ENCODE measurements at regions not wholly inside any gene's neighbourhood (a gene's known extent, or its start where the extent isn't known, plus 50 kb on each side); places are given as distances from the start of the nearest gene placed in this dataset.

DNA sequence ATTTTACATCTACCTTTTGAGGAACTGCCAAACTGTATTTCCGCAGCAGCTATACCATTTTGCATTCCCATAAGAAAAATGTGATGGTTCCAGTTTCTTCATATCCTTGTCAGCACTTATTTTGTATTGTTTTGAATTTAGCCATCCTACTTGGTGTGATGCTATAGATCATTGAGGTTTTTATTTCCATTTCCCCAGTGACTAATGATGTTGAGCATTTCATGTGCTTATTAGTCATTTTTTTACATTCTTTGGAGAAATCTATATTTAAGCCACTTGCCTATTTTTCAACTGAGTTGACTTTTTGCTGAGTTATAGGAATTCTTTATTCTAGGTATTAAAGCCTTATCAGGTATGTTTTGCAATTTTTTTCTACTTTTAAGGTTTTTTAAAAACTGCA, 347.6 kb upstream of the RARB start:
- Histone ChIP-seq H3K27ac (replicated peaks) (no peak overlapping the region), H3K27me3 (ENCODE audit: insufficient read depth, poor library complexity, severe bottlenecking) (no peaks in the 10 kb centered on the region), H3K4me3 (replicated peaks; ENCODE audit: insufficient read depth, low read length) (no peak overlapping the region)
- TF ChIP-seq, protein P1, sequence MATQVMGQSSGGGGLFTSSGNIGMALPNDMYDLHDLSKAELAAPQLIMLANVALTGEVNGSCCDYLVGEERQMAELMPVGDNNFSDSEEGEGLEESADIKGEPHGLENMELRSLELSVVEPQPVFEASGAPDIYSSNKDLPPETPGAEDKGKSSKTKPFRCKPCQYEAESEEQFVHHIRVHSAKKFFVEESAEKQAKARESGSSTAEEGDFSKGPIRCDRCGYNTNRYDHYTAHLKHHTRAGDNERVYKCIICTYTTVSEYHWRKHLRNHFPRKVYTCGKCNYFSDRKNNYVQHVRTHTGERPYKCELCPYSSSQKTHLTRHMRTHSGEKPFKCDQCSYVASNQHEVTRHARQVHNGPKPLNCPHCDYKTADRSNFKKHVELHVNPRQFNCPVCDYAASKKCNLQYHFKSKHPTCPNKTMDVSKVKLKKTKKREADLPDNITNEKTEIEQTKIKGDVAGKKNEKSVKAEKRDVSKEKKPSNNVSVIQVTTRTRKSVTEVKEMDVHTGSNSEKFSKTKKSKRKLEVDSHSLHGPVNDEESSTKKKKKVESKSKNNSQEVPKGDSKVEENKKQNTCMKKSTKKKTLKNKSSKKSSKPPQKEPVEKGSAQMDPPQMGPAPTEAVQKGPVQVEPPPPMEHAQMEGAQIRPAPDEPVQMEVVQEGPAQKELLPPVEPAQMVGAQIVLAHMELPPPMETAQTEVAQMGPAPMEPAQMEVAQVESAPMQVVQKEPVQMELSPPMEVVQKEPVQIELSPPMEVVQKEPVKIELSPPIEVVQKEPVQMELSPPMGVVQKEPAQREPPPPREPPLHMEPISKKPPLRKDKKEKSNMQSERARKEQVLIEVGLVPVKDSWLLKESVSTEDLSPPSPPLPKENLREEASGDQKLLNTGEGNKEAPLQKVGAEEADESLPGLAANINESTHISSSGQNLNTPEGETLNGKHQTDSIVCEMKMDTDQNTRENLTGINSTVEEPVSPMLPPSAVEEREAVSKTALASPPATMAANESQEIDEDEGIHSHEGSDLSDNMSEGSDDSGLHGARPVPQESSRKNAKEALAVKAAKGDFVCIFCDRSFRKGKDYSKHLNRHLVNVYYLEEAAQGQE (IDR thresholded peaks at IDR 0.05; ENCODE audit: insufficient replicate concordance, low read depth) = no peak
- no peak for TF ChIP-seq POLR2AphosphoS5 (IDR thresholded peaks at IDR 0.05; ENCODE audit: low read depth)
- no peak for TF ChIP-seq SPI1 (IDR thresholded peaks at IDR 0.05; ENCODE audit: borderline replicate concordance, low read depth)
- TF ChIP-seq, protein P2, sequence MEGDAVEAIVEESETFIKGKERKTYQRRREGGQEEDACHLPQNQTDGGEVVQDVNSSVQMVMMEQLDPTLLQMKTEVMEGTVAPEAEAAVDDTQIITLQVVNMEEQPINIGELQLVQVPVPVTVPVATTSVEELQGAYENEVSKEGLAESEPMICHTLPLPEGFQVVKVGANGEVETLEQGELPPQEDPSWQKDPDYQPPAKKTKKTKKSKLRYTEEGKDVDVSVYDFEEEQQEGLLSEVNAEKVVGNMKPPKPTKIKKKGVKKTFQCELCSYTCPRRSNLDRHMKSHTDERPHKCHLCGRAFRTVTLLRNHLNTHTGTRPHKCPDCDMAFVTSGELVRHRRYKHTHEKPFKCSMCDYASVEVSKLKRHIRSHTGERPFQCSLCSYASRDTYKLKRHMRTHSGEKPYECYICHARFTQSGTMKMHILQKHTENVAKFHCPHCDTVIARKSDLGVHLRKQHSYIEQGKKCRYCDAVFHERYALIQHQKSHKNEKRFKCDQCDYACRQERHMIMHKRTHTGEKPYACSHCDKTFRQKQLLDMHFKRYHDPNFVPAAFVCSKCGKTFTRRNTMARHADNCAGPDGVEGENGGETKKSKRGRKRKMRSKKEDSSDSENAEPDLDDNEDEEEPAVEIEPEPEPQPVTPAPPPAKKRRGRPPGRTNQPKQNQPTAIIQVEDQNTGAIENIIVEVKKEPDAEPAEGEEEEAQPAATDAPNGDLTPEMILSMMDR (IDR thresholded peaks at IDR 0.05; ENCODE audit: insufficient read depth, low read length) = no peak
- TF ChIP-seq GABPA (IDR thresholded peaks at IDR 0.05; ENCODE audit: low read depth) = no peak
- no peak for DNase-seq (ENCODE audit: low read depth in 1 of 2, low spot score in 1 of 2)

- H3K4me3 ChIP-seq (replicated peaks; ENCODE audit: insufficient read depth, low read length) = no peak overlapping the region
- TF ChIP-seq SPI1 (IDR thresholded peaks at IDR 0.05; ENCODE audit: borderline replicate concordance, low read depth) = no peak
- TF ChIP-seq, protein P1 (IDR thresholded peaks at IDR 0.05; ENCODE audit: insufficient replicate concordance, low read depth) = no peak
- TF ChIP-seq, protein P2 (IDR thresholded peaks at IDR 0.05; ENCODE audit: insufficient read depth, low read length) = no peak
- TF ChIP-seq POLR2AphosphoS5 (IDR thresholded peaks at IDR 0.05; ENCODE audit: low read depth) = no peak
- TF ChIP-seq GABPA (IDR thresholded peaks at IDR 0.05; ENCODE audit: low read depth) = no peak
- H3K27me3 ChIP-seq (ENCODE audit: insufficient read depth, poor library complexity, severe bottlenecking) = no peaks in the 10 kb centered on the region
- no peak for DNase-seq (ENCODE audit: low read depth in 1 of 2, low spot score in 1 of 2)
- no peak overlapping the region for H3K27ac ChIP-seq (replicated peaks)
Observed at GRCh38 chr3:25084016-25084415, 344.0 kb upstream of the RARB start.

GRCh38 chr3:25086721-25087120, 341.3 kb upstream of the RARB start:
- Histone ChIP-seq H3K27ac (replicated peaks) (no peak overlapping the region), H3K4me3 (replicated peaks; ENCODE audit: insufficient read depth, low read length) (no peak overlapping the region), H3K27me3 (ENCODE audit: insufficient read depth, poor library complexity, severe bottlenecking) (no peaks in the 10 kb centered on the region)
- no peak for DNase-seq (ENCODE audit: low read depth in 1 of 2, low spot score in 1 of 2)
- TF ChIP-seq, protein P1 (IDR thresholded peaks at IDR 0.05; ENCODE audit: insufficient replicate concordance, low read depth) = no peak
- TF ChIP-seq SPI1 (IDR thresholded peaks at IDR 0.05; ENCODE audit: borderline replicate concordance, low read depth) = no peak
- no peak for TF ChIP-seq POLR2AphosphoS5 (IDR thresholded peaks at IDR 0.05; ENCODE audit: low read depth)
- TF ChIP-seq, protein P2 (IDR thresholded peaks at IDR 0.05; ENCODE audit: insufficient read depth, low read length) = no peak
- TF ChIP-seq GABPA (IDR thresholded peaks at IDR 0.05; ENCODE audit: low read depth) = no peak
